GM12864 (cell line): ENCODE measurements at regions not wholly inside any gene's neighbourhood (a gene's known extent, or its start where the extent isn't known, plus 50 kb on each side); places are given as distances from the start of the nearest gene placed in this dataset.

Experiments
- DNase-seq: peaks from one replicate; pipeline ENCODE4 v3.0.0-alpha.2; 2011; ENCODE audit warnings: low read depth
- H3K4me3 ChIP-seq: 2 replicates; pipeline ENCODE4 v1.5.1; 2011; ENCODE audit warnings: mild to moderate bottlenecking, low read depth, low read length, control low read depth
- CTCF ChIP-seq: IDR thresholded peaks from 2 replicates; pipeline ENCODE4 v1.5.1; 2011; ENCODE audit warnings: low read depth, mild to moderate bottlenecking, moderate library complexity, low read length, control low read depth, inconsistent platforms; ENCODE audit errors: missing control alignments

GRCh38 chr20:39137299-39137698, 175.2 kb downstream of the DHX35 start:
- no peak for DNase-seq
- no peak for TF ChIP-seq CTCF
- no peak overlapping the region for H3K4me3 ChIP-seq

- H3K4me3 ChIP-seq = no peak overlapping the region
- DNase-seq = no peak
- no peak for TF ChIP-seq CTCF
These were observed 174.7 kb downstream of the DHX35 start for GRCh38 chr20:39136798-39137197.

- no peak overlapping the region for H3K4me3 ChIP-seq
- no peak for TF ChIP-seq CTCF
- no peak for DNase-seq
These were observed 173.9 kb downstream of the DHX35 start for GRCh38 chr20:39135885-39136544.

GRCh38 chr20:39133201-39133600, 171.1 kb downstream of the DHX35 start:
- H3K4me3 ChIP-seq = no peak overlapping the region
- no peak for TF ChIP-seq CTCF
- no peak for DNase-seq

GRCh38 chr20:39132511-39132910, 170.4 kb downstream of the DHX35 start:
- no peak for TF ChIP-seq CTCF
- no peak for DNase-seq
- H3K4me3 ChIP-seq = no peak overlapping the region

- TF ChIP-seq CTCF = no peak
- DNase-seq = no peak
- no peak overlapping the region for H3K4me3 ChIP-seq
These were observed 169.9 kb downstream of the DHX35 start for GRCh38 chr20:39132093-39132492.

GRCh38 chr20:39130627-39131026, 168.5 kb downstream of the DHX35 start:
- TF ChIP-seq CTCF = no peak

More at GRCh38 chr20:39130627-39131026, 168.5 kb downstream of the DHX35 start:
- DNase-seq = no peak
- no peak overlapping the region for H3K4me3 ChIP-seq
